ENCODE measurements at regions not wholly inside any gene's neighbourhood (a gene's known extent, or its start where the extent isn't known, plus 50 kb on each side); places are given as distances from the start of the nearest gene placed in this dataset.

DNA sequence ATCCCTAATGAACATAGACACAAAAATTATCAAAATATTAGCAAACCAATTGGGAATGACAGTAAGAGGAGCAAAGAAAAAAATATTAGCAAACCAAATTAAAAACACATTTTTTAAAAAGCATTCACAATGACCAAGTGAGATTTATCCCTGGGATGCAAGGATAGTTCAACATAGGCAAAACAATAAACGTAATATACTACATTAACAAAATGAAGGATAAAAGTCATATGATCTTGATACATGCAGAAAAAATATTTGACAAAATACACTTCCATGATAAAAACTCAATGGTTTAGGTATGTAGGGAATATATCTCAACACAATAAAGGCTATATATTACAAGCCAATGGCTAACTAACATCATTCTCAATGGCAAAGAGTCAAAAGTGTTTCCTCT is 83.3 kb downstream of the CRPPA start:
- TF ChIP-seq POLR2A (IDR thresholded peaks at IDR 0.05): no peak
- TF ChIP-seq, protein P1, sequence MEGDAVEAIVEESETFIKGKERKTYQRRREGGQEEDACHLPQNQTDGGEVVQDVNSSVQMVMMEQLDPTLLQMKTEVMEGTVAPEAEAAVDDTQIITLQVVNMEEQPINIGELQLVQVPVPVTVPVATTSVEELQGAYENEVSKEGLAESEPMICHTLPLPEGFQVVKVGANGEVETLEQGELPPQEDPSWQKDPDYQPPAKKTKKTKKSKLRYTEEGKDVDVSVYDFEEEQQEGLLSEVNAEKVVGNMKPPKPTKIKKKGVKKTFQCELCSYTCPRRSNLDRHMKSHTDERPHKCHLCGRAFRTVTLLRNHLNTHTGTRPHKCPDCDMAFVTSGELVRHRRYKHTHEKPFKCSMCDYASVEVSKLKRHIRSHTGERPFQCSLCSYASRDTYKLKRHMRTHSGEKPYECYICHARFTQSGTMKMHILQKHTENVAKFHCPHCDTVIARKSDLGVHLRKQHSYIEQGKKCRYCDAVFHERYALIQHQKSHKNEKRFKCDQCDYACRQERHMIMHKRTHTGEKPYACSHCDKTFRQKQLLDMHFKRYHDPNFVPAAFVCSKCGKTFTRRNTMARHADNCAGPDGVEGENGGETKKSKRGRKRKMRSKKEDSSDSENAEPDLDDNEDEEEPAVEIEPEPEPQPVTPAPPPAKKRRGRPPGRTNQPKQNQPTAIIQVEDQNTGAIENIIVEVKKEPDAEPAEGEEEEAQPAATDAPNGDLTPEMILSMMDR (IDR thresholded peaks at IDR 0.05): no peak
